ENCODE measurements at regions not wholly inside any gene's neighbourhood (a gene's known extent, or its start where the extent isn't known, plus 50 kb on each side); places are given as distances from the start of the nearest gene placed in this dataset.

- TF ChIP-seq, protein P1, sequence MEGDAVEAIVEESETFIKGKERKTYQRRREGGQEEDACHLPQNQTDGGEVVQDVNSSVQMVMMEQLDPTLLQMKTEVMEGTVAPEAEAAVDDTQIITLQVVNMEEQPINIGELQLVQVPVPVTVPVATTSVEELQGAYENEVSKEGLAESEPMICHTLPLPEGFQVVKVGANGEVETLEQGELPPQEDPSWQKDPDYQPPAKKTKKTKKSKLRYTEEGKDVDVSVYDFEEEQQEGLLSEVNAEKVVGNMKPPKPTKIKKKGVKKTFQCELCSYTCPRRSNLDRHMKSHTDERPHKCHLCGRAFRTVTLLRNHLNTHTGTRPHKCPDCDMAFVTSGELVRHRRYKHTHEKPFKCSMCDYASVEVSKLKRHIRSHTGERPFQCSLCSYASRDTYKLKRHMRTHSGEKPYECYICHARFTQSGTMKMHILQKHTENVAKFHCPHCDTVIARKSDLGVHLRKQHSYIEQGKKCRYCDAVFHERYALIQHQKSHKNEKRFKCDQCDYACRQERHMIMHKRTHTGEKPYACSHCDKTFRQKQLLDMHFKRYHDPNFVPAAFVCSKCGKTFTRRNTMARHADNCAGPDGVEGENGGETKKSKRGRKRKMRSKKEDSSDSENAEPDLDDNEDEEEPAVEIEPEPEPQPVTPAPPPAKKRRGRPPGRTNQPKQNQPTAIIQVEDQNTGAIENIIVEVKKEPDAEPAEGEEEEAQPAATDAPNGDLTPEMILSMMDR (IDR thresholded peaks at IDR 0.05; ENCODE audit: borderline replicate concordance, extremely low read depth, low read length, poor library complexity, severe bottlenecking) = no peak
- no peak for TF ChIP-seq EZH2 (IDR thresholded peaks at IDR 0.05; ENCODE audit: borderline replicate concordance, low read depth, low read length, severe bottlenecking)
Observed at GRCh38 chr6:56400273-56400672, 152.9 kb upstream of the COL21A1 start.
